RCC 7860 (cell line): ENCODE measurements at regions not wholly inside any gene's neighbourhood (a gene's known extent, or its start where the extent isn't known, plus 50 kb on each side); places are given as distances from the start of the nearest gene placed in this dataset.
"Not testable (repeated sequence)": the region's sequence is repeated elsewhere in the genome, so short reads cannot be mapped to it uniquely, and the experiment has no call there.

Experiments used
- DNase-seq: peaks from one replicate; pipeline ENCODE4 v3.0.0-alpha.2; 2015; ENCODE audit warnings: low spot score
- FAIRE-seq: peaks from 2 replicates; lab custom pipeline; 2012; peaks lifted over from hg19 to GRCh38; lab: Jason Lieb, UNC

- FAIRE-seq (no peak), DNase-seq (no peak)
Observed at GRCh38 chr18:43341014-43341413, 63.7 kb upstream of the SYT4 start.

- FAIRE-seq = no peak
- no peak for DNase-seq
Observed at GRCh38 chr18:43350176-43350575, 72.9 kb upstream of the SYT4 start.

- DNase-seq (no peak), FAIRE-seq (no peak)
Observed at GRCh38 chr18:43364535-43364934, 87.2 kb upstream of the SYT4 start.

- no peak for FAIRE-seq
Observed at GRCh38 chr18:43367895-43368294, 90.6 kb upstream of the SYT4 start.

GRCh38 chr18:43369311-43369710, 92.0 kb upstream of the SYT4 start:
- not testable (repeated sequence) for DNase-seq, FAIRE-seq

More at GRCh38 chr18:43367895-43368294, 90.6 kb upstream of the SYT4 start:
- DNase-seq = no peak

- FAIRE-seq = no peak
- DNase-seq = no peak
Observed at GRCh38 chr18:43372773-43373172, 95.5 kb upstream of the SYT4 start.

GRCh38 chr18:43380104-43380672, 102.9 kb upstream of the SYT4 start:
- FAIRE-seq = no peak
- no peak for DNase-seq

GRCh38 chr18:43382641-43383403, 105.5 kb upstream of the SYT4 start:
- no peak for FAIRE-seq

GRCh38 chr18:43389163-43389562, 111.9 kb upstream of the SYT4 start:
- FAIRE-seq (no peak), DNase-seq (no peak)

More at GRCh38 chr18:43382641-43383403, 105.5 kb upstream of the SYT4 start:
- DNase-seq = no peak

GRCh38 chr18:43392168-43392567, 114.9 kb upstream of the SYT4 start:
- DNase-seq (no peak), FAIRE-seq (no peak)

- no peak for FAIRE-seq
Observed at GRCh38 chr18:43393174-43393573, 115.9 kb upstream of the SYT4 start.

GRCh38 chr18:43396266-43396665, 119.0 kb upstream of the SYT4 start:
- no peak for FAIRE-seq
- no peak for DNase-seq

More at GRCh38 chr18:43393174-43393573, 115.9 kb upstream of the SYT4 start:
- DNase-seq = no peak

- FAIRE-seq (no peak), DNase-seq (no peak)
Observed at GRCh38 chr18:43398601-43399000, 121.3 kb upstream of the SYT4 start.

- peak; percentile 19 for DNase-seq
- no peak for FAIRE-seq
Observed at GRCh38 chr18:43405097-43405496, 127.8 kb upstream of the SYT4 start.

GRCh38 chr18:43414006-43414405, 136.7 kb upstream of the SYT4 start:
- DNase-seq = no peak
- FAIRE-seq = no peak

- no peak for FAIRE-seq
Observed at GRCh38 chr18:43420091-43420490, 142.8 kb upstream of the SYT4 start.

GRCh38 chr18:43420950-43421349, 143.7 kb upstream of the SYT4 start:
- FAIRE-seq = no peak
- DNase-seq = no peak

More at GRCh38 chr18:43420091-43420490, 142.8 kb upstream of the SYT4 start:
- no peak for DNase-seq

GRCh38 chr18:43422518-43422917, 145.2 kb upstream of the SYT4 start:
- FAIRE-seq (no peak), DNase-seq (no peak)

- FAIRE-seq (no peak), DNase-seq (no peak)
Observed at GRCh38 chr18:43435851-43436250, 158.6 kb upstream of the SYT4 start.

GRCh38 chr18:43442131-43442530, 164.8 kb upstream of the SYT4 start:
- FAIRE-seq (no peak), DNase-seq (no peak)

GRCh38 chr18:43442571-43442970, 165.3 kb upstream of the SYT4 start:
- no peak for FAIRE-seq
- DNase-seq = no peak

GRCh38 chr18:43465483-43465882, 188.2 kb upstream of the SYT4 start:
- FAIRE-seq = no peak

More at GRCh38 chr18:43465483-43465882, 188.2 kb upstream of the SYT4 start:
- no peak for DNase-seq
